ENCODE measurements at regions not wholly inside any gene's neighbourhood (a gene's known extent, or its start where the extent isn't known, plus 50 kb on each side); places are given as distances from the start of the nearest gene placed in this dataset.

DNA sequence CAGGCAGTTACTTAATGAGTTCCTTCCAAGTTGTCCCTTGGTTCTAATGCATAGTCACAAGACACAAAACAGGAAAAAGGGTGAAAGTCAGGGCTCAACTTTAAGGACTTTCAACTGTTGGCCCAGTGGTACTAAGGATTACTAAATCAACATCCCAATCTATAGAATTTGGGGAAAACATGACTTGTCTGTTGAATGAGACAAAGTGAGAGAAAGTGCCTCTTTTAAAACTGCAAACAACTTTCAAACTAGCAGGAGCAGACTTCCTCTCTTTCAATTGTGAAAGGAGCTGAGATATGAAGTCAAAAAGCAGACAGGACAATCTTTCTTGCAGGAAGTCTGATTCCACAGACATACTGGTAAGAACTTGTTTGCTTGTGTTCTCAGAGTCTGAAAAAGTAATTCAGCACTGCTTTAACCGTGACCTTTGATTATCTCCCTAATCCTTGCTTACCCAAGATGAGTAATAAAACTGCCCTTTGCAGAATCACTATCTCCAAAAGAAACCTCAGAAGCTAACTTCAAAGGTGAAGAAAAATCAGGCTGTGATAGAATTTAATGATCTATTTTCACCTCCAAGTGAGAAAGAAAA is 960.7 kb upstream of the RAG2 start:
- TF ChIP-seq, protein P1, sequence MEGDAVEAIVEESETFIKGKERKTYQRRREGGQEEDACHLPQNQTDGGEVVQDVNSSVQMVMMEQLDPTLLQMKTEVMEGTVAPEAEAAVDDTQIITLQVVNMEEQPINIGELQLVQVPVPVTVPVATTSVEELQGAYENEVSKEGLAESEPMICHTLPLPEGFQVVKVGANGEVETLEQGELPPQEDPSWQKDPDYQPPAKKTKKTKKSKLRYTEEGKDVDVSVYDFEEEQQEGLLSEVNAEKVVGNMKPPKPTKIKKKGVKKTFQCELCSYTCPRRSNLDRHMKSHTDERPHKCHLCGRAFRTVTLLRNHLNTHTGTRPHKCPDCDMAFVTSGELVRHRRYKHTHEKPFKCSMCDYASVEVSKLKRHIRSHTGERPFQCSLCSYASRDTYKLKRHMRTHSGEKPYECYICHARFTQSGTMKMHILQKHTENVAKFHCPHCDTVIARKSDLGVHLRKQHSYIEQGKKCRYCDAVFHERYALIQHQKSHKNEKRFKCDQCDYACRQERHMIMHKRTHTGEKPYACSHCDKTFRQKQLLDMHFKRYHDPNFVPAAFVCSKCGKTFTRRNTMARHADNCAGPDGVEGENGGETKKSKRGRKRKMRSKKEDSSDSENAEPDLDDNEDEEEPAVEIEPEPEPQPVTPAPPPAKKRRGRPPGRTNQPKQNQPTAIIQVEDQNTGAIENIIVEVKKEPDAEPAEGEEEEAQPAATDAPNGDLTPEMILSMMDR (IDR thresholded peaks at IDR 0.05; ENCODE audit: insufficient read depth, low read depth, low read length): no peak
- no peak for TF ChIP-seq EZH2 (IDR thresholded peaks at IDR 0.05; ENCODE audit: insufficient read depth, low read length)
